ENCODE measurements at regions not wholly inside any gene's neighbourhood (a gene's known extent, or its start where the extent isn't known, plus 50 kb on each side); places are given as distances from the start of the nearest gene placed in this dataset.

DNA sequence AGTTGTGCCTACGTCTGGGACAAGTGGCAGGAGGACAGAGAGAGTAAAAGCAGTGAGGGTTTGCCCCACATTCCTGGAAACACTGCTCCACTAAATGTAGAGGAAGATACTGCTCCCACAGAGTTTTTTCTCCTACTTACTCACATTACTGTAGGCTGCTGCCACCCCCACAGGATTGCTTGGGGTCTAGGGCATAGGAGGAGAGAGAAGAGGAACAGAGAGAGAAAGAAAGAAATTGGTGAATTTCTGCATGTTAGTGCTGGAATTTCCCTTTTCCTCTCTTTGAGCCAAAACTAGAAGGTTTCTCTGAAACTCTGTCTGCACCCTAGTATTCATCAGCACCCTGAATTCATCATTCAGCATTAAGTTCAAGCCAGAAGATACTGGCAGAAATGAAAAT lies 397.9 kb downstream of the INHBA start:
- DNase-seq: peak in 1 of 56 donors; percentile 3

DNA sequence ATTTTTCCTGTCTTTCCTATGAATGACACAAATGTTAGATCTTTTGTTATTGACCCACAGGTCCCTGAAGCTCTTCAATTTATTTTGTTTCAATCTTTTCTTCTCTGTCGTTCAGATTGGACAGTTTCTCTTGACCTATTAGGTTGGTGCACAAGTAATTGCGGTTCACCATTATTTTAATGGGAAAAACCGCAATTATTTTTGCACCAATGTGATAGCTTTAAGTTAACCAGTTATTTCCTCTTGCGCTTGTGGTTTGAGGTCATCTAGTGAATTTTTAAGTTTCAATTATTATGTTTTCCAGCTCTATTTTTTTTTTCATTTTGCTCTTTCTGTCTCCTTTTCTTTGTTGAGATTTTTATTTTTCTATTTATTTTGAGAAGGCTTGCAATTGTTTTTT lies 399.2 kb downstream of the INHBA start:
- DNase-seq: no peak

DNA sequence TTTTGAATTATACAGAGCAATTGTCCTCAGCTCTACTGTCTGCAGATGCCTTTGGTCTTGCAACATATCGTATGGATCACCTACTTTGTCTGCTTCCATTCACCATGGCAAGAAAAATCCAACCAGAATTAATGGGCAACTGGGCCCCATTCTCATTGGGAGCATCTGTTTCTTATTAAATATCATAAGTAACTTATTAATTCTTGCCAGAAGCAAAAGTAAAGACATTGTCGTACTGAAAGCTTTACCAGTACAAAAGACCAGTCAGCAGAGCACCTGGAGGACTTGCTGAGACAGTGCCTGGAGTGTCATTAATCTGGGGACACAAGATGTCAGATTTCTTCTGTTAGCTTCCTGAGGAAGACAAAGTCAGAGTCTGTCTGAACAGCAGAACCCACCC lies 404.5 kb downstream of the INHBA start:
- DNase-seq: no peak

DNA sequence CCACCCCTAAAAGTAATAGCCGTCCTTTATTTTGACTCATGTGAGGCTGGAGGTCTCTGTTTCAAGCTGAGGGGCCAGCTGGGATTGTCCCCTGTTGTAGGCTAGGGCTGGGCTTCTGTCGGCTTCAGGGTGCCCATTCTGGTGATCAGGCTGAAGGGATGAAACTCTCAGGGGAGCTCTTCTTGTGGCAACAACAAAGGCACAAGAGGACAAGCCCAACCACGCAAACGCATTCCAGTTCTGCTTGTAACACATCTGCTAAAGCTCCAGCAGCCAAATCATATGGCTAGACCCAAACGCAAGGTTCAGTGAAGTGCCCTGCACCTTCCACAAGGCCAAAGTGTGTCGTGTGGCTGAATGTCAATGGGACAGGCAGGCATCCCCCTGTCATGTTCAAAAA lies 405.7 kb downstream of the INHBA start:
- DNase-seq: no peak

DNA sequence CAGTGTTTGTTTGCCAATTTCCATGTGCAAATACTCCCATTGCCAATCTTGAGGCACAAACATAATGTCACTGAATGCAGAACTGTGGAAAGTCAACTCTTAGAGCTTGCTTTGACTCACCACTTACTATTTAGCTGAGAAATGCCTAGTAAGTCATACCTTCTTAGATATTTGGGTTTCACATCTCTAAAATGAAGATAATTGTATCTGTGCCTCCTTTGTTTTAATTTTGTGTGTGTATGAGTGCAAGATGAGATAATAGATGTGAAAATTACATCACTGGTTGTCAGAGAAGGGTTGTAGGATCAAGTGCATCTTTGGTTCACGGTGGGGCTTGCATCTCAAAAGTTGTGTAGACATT lies 407.5 kb downstream of the INHBA start:
- no peak for DNase-seq

DNA sequence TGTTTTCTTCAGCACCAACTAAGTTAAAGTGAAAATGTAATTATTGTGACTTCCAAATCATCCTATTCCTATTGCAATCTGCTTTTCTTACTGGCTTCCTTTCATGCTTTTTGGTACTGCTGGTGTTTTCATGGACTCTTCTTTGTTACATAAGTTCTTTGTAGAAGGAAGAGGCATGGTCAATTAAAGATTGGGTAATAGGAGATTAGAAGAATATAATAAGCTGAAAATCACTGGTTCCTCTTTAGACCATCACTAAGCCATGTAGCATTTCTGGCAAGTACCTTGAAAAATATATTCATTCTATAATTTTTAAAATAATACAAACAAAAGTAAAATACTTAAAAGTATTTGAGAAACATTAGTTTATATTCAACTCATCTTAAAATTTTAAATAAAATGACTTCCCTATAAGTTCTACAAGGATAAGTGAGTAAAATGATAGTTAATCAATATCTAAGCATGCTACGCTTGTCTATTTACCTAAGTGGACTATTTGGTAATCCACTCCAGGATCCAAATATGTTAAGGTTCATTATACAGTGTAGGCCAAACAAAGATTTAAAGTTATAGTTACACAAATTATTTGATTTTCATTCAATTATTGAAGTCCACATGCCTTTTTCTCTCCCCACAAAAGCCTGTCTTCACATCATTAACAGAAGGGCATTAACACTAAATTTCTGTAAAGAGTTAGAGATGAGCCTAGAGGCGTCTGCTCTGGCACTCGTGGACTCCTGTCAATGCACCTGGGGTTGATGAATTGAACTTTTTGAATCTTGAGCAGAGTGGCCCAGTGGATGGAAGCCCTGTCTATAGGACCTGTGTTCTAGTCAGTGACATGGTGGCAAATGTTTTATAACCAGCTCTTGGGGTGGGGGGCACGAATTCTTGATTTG lies 408.1 kb downstream of the INHBA start:
- DNase-seq: no peak

DNA sequence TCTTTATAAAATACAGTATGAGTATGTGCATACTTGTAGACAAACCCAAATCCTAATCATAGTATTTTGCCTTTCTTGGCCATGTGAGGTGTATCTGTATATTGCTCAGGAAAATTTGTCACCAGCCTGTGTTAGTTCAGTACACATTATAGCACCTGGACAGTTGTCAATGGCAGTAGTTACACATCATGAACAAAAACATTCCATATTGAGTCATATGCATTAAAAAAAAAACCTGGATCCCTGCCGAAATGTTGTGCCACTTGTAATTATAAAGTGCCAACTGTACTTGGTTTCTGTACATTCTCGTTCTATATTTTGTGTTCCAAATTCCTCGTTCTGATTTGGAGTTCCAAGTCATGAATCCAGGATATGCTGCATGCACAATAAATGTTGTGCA lies 410.4 kb downstream of the INHBA start:
- no peak for DNase-seq

DNA sequence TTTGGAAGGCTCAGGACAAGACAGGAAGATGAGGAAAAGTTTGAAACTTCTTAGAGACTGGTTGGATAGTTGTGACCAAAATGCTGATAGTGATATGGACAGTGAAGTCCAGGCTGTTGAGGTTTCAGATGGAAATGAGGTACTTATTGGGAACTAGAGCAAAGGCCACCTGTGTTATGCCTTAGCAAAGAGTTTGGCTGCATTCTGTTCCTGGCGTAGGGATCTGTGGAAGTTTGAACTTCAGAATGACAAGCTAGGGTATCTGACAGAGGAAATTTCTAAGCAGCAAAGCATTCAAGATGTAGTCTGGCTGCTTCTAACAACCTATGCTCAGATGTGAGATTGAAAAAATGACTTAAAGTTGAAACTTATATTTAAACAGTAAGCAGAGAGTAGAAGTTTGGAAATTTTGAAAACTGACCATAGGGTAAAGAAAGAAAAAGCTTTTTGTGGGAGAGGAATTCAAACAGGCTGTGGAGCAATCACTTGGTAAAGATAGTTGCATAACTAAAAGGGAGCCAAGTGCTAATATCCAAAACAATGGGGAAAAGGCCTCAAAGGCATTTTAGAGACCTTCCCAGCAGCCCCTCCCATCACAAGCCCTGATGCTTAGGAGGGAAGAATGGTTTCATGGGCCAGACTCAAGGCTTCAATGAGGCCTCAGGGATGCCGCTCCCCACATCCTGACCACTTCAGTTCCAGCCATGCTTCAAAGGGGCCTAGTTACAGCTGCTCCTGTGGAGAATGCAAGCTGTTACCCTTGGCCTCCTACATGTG lies 415.1 kb downstream of the INHBA start:
- DNase-seq: no peak

DNA sequence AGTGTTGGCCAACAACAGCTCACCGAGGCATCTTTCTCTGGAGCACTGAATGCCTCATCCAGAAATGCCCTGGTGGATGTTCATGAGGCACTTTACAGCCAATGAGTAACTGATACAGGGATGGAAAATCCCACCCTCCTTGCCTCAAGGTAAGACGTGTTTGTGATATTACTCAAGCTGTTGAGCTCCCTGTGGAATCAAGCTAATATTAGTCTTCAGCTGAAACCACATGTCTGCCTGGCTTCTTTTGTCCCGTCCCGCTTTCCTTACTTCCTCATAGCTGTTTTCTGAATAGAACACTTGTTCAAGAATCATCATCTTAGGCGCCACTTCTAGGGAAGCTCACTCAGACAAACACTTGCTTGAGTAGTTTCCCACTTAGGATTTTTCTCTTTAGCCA lies 422.4 kb downstream of the INHBA start:
- DNase-seq: no peak

DNA sequence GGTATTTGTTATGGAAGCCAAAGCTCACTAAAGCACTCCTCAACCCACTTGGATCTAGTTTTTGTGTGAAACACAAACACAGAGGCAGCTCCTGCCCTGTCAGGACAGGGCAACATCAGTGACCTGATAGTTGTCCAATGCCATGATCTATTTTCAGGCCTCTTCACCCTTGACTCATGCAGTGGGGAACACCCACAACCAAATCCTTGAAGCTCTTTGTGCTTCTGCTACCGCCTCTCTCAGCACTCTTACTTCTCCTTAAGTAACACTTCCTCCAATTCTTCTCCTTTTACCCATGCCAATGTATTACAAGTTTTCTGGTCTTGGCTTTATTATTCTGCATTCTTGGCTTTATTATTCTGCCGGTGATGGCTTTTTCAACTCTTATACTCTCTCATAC lies 425.3 kb downstream of the INHBA start:
- DNase-seq: no peak

DNA sequence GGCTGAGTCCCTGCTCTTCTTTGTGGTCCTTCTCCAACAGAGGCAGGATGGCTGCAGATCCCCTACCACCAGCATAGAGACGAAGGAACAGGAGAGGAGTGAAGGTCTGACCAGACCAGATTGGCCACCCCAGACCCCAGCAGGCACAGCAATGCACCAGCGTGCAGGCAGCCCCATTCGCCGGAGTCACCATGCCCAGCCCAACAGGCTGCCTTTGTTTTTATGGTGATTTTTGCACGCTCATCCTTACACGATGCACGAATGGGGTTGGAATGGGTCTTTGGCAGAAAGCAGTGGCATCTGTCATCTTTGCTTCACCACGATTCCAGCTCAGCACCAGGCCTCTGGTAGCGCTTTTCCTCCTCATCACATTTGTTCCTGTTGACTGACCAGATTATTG lies 427.6 kb downstream of the INHBA start:
- no peak for DNase-seq

DNA sequence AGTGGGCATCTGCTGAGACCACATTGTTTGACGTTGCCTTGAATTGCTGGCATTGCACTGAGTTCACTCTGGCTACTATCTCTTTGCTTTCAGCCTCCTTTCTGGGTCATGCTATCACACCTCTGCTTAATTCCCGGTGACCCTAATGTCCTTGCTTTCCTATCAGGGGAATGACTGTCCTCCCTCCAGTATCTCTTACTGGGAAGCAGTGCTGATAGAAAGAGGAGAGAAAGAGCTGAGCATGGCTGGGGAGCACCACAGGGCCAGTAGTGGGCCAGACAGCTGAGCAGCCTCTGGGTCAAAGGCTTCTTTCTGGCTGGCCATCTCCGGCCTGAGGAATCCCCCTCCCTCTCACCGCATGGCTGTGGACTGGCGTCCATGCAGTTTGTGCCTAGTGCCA lies 428.7 kb downstream of the INHBA start:
- no peak for DNase-seq

DNA sequence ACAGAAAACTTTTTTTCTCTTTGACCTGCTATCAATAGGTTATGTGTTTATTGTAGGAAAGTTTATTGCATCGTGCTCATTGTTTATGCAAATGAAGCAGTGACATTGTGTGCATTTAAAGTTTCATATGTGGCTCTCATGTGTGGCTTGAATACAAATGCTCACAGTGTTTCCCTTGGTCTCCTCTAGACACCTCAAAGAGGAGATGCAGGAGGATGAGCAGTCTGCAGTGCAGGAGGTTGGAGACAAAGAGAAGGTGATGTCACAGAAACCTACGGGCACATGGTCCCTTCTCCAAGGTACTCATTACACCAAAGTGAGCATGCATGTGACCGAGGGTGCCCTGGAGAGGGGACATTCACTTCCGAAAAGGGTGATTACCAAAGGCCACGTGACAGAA lies 430.2 kb downstream of the INHBA start:
- no peak for DNase-seq

DNA sequence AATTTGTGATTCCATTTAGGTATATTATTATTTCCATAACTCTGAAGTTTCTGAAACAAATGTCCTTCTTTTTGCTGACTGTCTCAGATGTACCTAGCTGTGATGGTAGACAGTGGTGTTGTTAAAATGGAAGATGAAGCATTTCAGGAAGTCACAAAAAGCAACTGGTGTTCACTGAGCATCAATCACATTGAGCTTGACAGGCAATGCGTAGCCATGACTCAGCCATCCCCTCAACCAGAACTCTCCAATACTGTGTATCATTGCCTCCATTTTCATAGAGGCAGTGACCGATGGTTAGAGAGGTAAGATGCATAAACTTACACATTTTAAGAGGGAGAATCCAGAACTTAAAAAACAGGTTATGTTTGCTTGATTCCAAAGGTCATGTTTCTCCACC lies 434.0 kb downstream of the INHBA start:
- DNase-seq: no peak

DNA sequence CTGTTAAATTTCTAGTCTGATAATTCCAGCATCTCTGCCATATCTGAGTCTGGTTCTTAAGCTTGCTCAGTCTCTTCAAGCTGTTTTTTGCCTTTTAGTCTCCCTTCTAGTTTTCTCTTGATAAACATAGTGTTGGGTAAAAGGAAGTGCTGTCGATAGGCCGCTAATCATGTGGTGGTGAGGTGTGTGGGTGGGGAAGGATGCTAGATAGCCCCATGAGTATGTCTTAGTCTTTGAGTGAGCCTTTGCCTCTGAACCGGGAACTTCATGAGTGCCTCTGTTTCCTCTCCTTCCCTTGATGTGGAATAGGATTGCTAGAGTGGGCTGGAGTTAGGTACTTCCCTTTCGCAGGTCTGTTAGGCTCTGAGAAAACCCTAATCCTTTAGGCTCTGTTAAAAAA lies 441.8 kb downstream of the INHBA start:
- DNase-seq: no peak

DNA sequence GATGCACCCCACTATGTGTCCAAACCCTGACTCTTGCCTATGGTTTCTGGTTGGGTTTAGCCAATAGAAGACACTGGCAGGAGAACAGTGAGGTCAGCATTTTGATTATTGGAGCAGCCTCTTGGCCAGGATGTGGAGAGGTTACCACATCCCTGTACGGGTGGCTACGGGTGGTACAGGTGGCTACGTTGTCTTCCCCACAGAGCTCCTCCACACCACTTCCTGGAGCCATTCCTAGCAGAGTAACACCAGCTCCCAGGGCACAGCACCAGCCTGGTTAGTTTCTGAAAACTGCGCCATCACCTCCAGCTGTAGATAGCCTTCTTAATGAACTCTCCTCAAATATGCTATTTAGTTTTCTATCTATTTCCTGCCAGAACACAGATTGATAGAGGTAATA lies 445.2 kb downstream of the INHBA start:
- DNase-seq: no peak

DNA sequence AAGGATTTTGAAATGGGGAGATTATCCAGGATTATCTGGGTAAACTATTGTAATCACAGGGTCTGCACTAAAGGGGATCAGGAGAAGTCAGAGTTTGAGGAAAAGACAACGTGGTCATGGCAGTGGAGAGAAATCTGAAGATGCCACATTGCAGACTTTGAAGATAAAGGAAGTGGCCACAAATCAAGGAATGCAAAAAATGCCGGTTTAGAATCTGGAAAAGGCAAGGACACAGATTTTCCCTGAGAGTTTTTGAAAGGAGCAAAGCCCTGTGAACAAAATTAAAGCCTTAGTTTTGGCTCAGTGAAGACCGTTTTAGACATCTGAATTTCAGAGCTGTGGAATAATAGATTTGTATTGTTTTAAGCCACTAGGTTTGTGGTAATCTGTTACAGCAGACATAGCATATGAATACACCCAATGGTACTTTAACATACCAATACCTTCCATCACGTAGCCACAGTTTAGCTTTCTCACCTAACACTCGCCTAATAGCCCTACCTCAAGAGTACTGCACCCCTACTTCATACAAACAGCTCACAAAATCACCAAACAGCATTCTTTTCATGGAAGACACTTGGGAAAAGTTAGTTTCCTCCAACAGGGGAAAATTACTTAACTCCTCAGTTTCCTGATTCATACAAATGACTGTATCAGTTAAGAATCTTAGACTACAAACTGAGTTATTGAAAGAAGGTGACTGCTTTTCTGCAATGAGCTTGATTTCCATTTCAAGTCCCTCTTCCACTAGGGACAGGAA lies 446.5 kb downstream of the INHBA start:
- no peak for DNase-seq

DNA sequence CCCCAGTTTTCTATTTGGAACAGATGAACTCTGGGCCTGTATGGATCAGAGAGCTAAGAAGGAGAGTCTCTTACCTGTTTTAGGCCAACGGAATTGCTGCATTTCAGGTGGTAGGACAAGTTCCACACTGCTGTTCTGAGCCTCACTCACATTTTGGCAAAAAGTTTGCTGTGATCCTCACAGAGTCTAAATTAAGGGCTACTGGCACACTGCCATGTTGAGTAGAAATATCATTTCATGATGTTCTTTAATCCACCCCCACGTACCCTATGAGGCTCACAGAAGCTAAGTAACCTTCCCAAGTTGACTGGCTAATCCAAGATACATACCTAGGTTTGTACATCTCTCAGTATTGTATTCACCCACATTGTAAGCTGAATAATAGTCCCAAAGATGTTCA lies 447.2 kb downstream of the INHBA start:
- no peak for DNase-seq

DNA sequence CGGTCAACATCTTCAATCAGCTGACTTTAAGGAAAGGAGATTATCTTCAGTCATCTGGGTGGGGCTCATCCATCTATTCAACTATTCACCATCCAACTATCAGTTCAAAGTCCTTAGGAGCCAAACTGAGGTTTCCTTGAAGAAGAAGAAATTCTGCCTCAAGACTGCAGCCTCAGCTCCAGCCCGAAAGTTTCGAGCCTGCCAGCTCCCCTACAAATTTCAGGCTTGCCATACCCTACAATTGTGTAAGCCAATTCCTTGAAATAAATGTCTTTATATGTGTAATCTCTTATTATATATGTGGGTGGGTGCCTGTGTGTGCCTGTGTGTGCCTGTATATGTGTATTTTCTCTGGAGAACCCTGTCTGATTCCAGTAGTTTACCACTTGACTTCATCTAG lies 447.8 kb downstream of the INHBA start:
- DNase-seq: no peak

DNA sequence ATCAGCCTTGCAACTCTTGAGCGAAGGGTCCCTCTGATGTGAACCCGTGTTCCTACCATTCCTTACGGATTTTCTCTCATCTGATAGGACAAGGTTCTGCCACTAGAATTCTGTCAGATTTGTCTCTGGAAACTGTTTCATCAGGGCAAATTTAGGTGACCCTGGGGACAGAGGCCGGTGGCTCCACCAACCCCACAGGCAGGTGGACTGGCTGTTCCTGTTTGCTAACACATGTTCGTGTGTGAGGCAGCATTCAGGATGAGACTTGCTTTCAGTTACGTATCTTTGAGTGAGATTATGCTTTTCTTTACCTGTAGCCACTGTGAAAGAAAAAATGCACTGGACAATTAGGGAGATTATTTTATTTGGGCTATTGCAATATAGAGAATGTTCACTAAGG lies 449.9 kb downstream of the INHBA start:
- no peak for DNase-seq

DNA sequence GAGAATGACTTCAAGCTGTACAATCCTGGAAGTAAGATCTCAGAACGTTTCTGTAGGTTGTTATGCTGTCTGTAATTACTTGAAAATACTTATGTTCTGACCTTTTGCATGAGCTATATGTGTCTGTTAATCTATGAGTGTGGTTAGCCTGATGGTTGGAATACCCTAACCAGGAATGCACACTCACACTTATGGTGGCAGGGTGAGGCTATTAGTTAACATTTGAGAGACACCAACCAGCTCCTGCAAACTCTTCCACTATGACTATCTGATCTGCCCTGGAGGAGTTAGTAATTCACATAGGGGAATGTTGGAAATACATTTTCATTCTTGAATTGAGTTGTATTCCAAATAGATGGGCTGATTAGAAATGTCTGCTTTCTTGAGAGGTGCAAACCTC lies 450.3 kb downstream of the INHBA start:
- DNase-seq: no peak

DNA sequence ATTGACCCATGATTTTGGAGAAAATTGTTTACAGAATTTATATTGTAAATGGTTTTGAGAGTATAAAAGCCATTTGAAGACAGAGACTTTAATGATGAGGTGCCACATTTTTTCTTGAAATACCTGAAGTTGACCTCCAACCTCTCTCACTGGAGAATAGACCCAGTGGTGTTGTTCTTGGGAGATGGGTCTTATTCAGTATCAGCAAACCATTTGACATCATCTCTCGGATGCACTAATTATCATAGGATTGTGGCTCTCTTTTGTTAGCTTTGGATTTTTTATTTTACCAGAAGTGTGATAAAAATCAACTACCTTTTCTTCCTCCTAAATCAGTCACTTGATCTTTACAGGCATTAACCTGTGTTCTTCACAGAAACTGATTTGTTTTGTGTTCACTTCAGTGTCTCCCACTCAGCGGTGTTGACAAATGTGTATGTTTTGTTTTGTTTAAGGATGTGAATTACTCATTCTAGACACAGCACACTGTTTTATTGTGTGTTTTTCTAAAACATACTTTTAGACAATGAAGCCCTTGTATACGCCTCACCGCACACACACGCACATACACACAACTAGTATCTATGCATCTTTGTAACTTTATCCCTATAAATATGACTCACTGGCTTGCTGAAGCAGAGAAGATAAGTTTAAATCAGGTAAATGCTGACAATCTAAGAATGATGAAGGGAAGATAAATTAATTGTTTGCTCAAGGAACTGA lies 455.6 kb downstream of the INHBA start:
- DNase-seq: no peak

All from nucleus accumbens (tissue), 56 donors.